ENCODE measurements at regions not wholly inside any gene's neighbourhood (a gene's known extent, or its start where the extent isn't known, plus 50 kb on each side); places are given as distances from the start of the nearest gene placed in this dataset.

DNA sequence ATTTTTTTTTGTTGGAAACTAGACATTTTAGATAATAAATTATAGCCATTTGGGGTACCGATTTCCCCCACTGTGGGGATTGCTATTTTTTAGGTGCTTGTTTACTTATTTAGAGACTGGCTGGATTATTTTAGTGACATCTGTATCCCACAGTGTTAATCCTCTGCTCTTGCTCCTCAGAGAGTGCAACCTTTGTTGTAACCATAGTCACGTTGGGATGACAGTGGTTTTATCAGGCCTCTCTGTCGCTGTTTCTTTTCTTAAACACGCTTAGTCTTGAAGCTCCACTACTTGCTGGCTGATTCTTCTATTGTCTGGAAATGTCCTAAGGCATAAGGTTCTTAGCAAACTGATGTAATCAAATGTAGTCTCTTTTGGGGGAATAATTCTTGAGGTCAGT is 451.6 kb upstream of the SEMA6D start:
- Histone ChIP-seq H3K4me3 (ENCODE audit: extremely low read depth in 1 of 4, insufficient read depth in 2 of 4, low read depth in 3 of 4, low read length in 4 of 4) (no peak overlapping the region), H3K9me3 (ENCODE audit: insufficient read depth in 2 of 2, low read depth in 1 of 2, low read length in 1 of 2) (no peaks in the 10 kb centered on the region), H3K23ac (ENCODE audit: insufficient read length) (no peak overlapping the region), H2BK5ac (ENCODE audit: low read depth, low read length) (no peak overlapping the region), H4K5ac (ENCODE audit: insufficient read length, low read depth, low read length) (no peak overlapping the region), H3K4ac (replicated peaks; ENCODE audit: insufficient read length, low read depth, low read length) (no peak overlapping the region), H3K56ac (replicated peaks; ENCODE audit: insufficient read length, low read depth, low read length) (no peak overlapping the region), H2AK5ac (ENCODE audit: low read depth, low read length) (no peak overlapping the region), H2BK120ac (replicated peaks; ENCODE audit: low read depth, low read length) (no peak overlapping the region), H3K36me3 (ENCODE audit: control insufficient read depth in 2 of 4, insufficient read depth in 4 of 4, low read length in 3 of 4) (no peaks in the 10 kb centered on the region), H3K4me2 (ENCODE audit: insufficient read depth in 1 of 2, low read depth in 2 of 2, low read length in 2 of 2) (no peak overlapping the region), H2BK12ac (ENCODE audit: low read depth, low read length) (no peak overlapping the region), H3K23me2 (ENCODE audit: low read depth, low read length) (no peaks in the 10 kb centered on the region), H4K91ac (replicated peaks; ENCODE audit: insufficient read length, low read length) (no peak overlapping the region), H4K8ac (ENCODE audit: extremely low read depth, insufficient read depth, low read length) (no peak overlapping the region), H2BK20ac (ENCODE audit: low read length) (no peak overlapping the region), H3K27ac (ENCODE audit: low read depth, low read length) (no peak overlapping the region), H3K18ac (ENCODE audit: extremely low read depth, low read length) (no peak overlapping the region), H2AFZ (ENCODE audit: low read length) (no peak overlapping the region), H4K20me1 (replicated peaks in 1 of 2; ENCODE audit: control insufficient read depth in 1 of 2, insufficient read depth in 2 of 2, low read length in 2 of 2) (no peaks in the 10 kb centered on the region), H3K14ac (ENCODE audit: insufficient read length) (no peak overlapping the region), H3K4me1 (replicated peaks in 1 of 4; ENCODE audit: control insufficient read depth in 3 of 4, insufficient read depth in 4 of 4, low read length in 3 of 4) (no peaks in the 10 kb centered on the region), H3K9ac (replicated peaks in 1 of 4; ENCODE audit: extremely low read depth in 1 of 4, low read depth in 3 of 4, low read length in 3 of 4) (no peak overlapping the region), H3K79me2 (ENCODE audit: control insufficient read depth in 1 of 2, insufficient read depth in 2 of 2, low read length in 2 of 2) (no peaks in the 10 kb centered on the region), H3K79me1 (ENCODE audit: low read depth, low read length) (no peaks in the 10 kb centered on the region), H2BK15ac (ENCODE audit: low read length) (no peak overlapping the region), H3K27me3 (replicated peaks in 1 of 4; ENCODE audit: control insufficient read depth in 3 of 4, extremely low read depth in 1 of 4, insufficient read depth in 3 of 4, low read length in 3 of 4) (no peaks in the 10 kb centered on the region)
- DNase-seq (ENCODE audit: low read depth in 1 of 2, low spot score in 2 of 2) (no peak), FAIRE-seq (no peak)
- TF ChIP-seq NANOG (IDR thresholded peaks at IDR 0.05; ENCODE audit: insufficient read depth, low read depth, low read length, poor library complexity, severe bottlenecking): no peak
- no peak for TF ChIP-seq SP1 (IDR thresholded peaks at IDR 0.05; ENCODE audit: low read depth, low read length)
- no peak for TF ChIP-seq CTBP2 (IDR thresholded peaks at IDR 0.05; ENCODE audit: borderline replicate concordance, insufficient read depth, insufficient read length, low read length)
- TF ChIP-seq YY1 (IDR thresholded peaks at IDR 0.05; ENCODE audit: low read depth, low read length): no peak
- TF ChIP-seq SUZ12 (IDR thresholded peaks at IDR 0.05; ENCODE audit: low read length): no peak
- no peak for TF ChIP-seq RXRA (IDR thresholded peaks at IDR 0.05; ENCODE audit: insufficient read depth, low read depth, low read length)
- no peak for TF ChIP-seq RBBP5 (IDR thresholded peaks at IDR 0.05; ENCODE audit: borderline replicate concordance, low read depth, low read length)
- TF ChIP-seq TAF1 (IDR thresholded peaks at IDR 0.05; ENCODE audit: low read depth, low read length): no peak
- no peak for TF ChIP-seq GTF2F1 (IDR thresholded peaks at IDR 0.05; ENCODE audit: borderline replicate concordance, low read depth, low read length)
- no peak for TF ChIP-seq GABPA (IDR thresholded peaks at IDR 0.05; ENCODE audit: borderline replicate concordance, insufficient read depth, low read length)
- no peak for TF ChIP-seq BRCA1 (IDR thresholded peaks at IDR 0.05; ENCODE audit: low read depth, low read length)
- WGBS, 2 experiments (ENCODE audit: extremely low coverage in 1 of 2, insufficient coverage in 1 of 2, insufficient read length in 1 of 2, insufficient replicate concordance in 2 of 2, low coverage in 1 of 2, low lambda C conversion rate in 2 of 2, missing lambda C conversion rate in 1 of 2): 88% methylated on average over 4 of the region's 4 CpGs; no CpG with 5 or more reads in 1 of the 2 experiments
- CTCF ChIA-PET (ENCODE audit: partially characterized antibody): no interaction called here
- POLR2A ChIA-PET (ENCODE audit: partially characterized antibody): no interaction called here

All from H1 (cell line).